ENCODE measurements at regions not wholly inside any gene's neighbourhood (a gene's known extent, or its start where the extent isn't known, plus 50 kb on each side); places are given as distances from the start of the nearest gene placed in this dataset.

DNA sequence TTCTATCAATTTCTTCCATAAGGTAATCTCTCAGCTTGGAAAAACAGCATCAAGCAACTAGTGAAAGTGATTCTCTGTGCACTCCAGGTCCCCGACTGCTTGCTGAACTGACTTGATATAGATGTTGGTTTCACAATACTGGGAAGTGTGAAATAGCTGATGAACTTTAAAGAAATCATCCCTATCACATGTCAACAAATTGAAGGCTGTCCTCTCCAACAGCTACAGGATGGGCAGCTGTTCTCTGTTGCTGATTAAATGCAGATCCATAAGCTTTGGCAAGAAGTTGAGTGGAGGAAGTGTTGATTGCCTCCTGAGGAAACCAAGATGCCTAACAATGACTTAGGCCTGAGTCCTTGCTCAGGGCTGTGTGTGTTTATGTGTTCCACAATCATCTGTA, 130.4 kb upstream of the GDF10 start:
- TF ChIP-seq, protein P1, sequence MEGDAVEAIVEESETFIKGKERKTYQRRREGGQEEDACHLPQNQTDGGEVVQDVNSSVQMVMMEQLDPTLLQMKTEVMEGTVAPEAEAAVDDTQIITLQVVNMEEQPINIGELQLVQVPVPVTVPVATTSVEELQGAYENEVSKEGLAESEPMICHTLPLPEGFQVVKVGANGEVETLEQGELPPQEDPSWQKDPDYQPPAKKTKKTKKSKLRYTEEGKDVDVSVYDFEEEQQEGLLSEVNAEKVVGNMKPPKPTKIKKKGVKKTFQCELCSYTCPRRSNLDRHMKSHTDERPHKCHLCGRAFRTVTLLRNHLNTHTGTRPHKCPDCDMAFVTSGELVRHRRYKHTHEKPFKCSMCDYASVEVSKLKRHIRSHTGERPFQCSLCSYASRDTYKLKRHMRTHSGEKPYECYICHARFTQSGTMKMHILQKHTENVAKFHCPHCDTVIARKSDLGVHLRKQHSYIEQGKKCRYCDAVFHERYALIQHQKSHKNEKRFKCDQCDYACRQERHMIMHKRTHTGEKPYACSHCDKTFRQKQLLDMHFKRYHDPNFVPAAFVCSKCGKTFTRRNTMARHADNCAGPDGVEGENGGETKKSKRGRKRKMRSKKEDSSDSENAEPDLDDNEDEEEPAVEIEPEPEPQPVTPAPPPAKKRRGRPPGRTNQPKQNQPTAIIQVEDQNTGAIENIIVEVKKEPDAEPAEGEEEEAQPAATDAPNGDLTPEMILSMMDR (IDR thresholded peaks at IDR 0.05; ENCODE audit: low read depth, low read length, missing input control) = no peak
- TF ChIP-seq TAF1 (conservative IDR thresholded peaks at IDR 0.05) = no peak
- TF ChIP-seq JUND (IDR thresholded peaks at IDR 0.05) = no peak
- TF ChIP-seq, protein P2, sequence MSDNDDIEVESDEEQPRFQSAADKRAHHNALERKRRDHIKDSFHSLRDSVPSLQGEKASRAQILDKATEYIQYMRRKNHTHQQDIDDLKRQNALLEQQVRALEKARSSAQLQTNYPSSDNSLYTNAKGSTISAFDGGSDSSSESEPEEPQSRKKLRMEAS (IDR thresholded peaks at IDR 0.05) = no peak
- no peak for TF ChIP-seq GABPA (IDR thresholded peaks at IDR 0.05 in 1 of 2, conservative IDR thresholded peaks at IDR 0.05 in 1 of 2)
- TF ChIP-seq, protein P3, sequence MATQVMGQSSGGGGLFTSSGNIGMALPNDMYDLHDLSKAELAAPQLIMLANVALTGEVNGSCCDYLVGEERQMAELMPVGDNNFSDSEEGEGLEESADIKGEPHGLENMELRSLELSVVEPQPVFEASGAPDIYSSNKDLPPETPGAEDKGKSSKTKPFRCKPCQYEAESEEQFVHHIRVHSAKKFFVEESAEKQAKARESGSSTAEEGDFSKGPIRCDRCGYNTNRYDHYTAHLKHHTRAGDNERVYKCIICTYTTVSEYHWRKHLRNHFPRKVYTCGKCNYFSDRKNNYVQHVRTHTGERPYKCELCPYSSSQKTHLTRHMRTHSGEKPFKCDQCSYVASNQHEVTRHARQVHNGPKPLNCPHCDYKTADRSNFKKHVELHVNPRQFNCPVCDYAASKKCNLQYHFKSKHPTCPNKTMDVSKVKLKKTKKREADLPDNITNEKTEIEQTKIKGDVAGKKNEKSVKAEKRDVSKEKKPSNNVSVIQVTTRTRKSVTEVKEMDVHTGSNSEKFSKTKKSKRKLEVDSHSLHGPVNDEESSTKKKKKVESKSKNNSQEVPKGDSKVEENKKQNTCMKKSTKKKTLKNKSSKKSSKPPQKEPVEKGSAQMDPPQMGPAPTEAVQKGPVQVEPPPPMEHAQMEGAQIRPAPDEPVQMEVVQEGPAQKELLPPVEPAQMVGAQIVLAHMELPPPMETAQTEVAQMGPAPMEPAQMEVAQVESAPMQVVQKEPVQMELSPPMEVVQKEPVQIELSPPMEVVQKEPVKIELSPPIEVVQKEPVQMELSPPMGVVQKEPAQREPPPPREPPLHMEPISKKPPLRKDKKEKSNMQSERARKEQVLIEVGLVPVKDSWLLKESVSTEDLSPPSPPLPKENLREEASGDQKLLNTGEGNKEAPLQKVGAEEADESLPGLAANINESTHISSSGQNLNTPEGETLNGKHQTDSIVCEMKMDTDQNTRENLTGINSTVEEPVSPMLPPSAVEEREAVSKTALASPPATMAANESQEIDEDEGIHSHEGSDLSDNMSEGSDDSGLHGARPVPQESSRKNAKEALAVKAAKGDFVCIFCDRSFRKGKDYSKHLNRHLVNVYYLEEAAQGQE (IDR thresholded peaks at IDR 0.05) = no peak
- no peak for TF ChIP-seq YY1 (IDR thresholded peaks at IDR 0.05)
- no peak for TF ChIP-seq EGR1 (IDR thresholded peaks at IDR 0.05; ENCODE audit: low read depth in 2 of 2)
- no peak for TF ChIP-seq RAD21 (IDR thresholded peaks at IDR 0.05)

Data from liver (tissue), 3 donors.